ENCODE measurements at regions not wholly inside any gene's neighbourhood (a gene's known extent, or its start where the extent isn't known, plus 50 kb on each side); places are given as distances from the start of the nearest gene placed in this dataset.

DNA sequence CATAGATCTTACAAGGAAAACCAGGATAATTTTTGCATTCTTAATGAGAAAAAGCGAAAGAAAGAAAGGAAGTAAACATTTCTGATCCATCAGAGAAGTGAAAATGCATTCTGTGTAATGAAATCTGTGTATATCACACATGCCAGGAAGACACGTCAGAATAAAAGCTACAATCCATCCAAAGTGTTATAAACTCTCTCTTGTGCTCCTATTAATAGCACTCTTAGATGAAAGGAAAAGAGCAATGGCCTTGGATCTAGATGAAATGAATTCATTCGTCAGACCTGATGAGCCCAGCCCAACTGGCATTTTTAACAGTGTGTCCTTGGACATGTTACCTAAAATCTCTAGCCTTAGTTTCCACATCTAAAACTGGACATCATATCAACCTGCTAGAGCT lies 885.5 kb downstream of the CDH11 start:
- TF ChIP-seq, protein P1, sequence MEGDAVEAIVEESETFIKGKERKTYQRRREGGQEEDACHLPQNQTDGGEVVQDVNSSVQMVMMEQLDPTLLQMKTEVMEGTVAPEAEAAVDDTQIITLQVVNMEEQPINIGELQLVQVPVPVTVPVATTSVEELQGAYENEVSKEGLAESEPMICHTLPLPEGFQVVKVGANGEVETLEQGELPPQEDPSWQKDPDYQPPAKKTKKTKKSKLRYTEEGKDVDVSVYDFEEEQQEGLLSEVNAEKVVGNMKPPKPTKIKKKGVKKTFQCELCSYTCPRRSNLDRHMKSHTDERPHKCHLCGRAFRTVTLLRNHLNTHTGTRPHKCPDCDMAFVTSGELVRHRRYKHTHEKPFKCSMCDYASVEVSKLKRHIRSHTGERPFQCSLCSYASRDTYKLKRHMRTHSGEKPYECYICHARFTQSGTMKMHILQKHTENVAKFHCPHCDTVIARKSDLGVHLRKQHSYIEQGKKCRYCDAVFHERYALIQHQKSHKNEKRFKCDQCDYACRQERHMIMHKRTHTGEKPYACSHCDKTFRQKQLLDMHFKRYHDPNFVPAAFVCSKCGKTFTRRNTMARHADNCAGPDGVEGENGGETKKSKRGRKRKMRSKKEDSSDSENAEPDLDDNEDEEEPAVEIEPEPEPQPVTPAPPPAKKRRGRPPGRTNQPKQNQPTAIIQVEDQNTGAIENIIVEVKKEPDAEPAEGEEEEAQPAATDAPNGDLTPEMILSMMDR (IDR thresholded peaks at IDR 0.05), result no peak
- TF ChIP-seq POLR2AphosphoS5 (IDR thresholded peaks at IDR 0.05), result no peak

Measured in stomach (tissue), 4 donors.